H9 (cell line): ENCODE measurements at regions not wholly inside any gene's neighbourhood (a gene's known extent, or its start where the extent isn't known, plus 50 kb on each side); places are given as distances from the start of the nearest gene placed in this dataset.

Experiments
- DNase-seq: peaks from one replicate; pipeline ENCODE4 v3.0.0-alpha.2; 2017
- H2AFZ ChIP-seq: one replicate; pipeline ENCODE4 v1.6.1; 2013; ENCODE audit warnings: mild to moderate bottlenecking, low read length, control low read depth, moderate library complexity
- H2AK5ac ChIP-seq: 2 replicates; pipeline ENCODE4 v1.6.1; 2013; ENCODE audit warnings: low read length, control low read depth, mixed read lengths; ENCODE audit not compliant: insufficient read length
- H2BK120ac ChIP-seq: one replicate; pipeline ENCODE4 v1.6.1; 2013; ENCODE audit warnings: low read depth, mild to moderate bottlenecking, low read length, control low read depth, inconsistent platforms; ENCODE audit not compliant: poor library complexity, severe bottlenecking
- H2BK12ac ChIP-seq: 2 replicates; pipeline ENCODE4 v1.6.1; 2013; ENCODE audit warnings: low read length, control low read depth, mixed read lengths, low read depth; ENCODE audit not compliant: insufficient read length
- H2BK15ac ChIP-seq: 2 replicates; pipeline ENCODE4 v1.6.1; 2013; ENCODE audit warnings: low read depth, low read length, control low read depth
- H2BK20ac ChIP-seq: one replicate; pipeline ENCODE4 v1.6.1; 2013; ENCODE audit warnings: low read depth, mild to moderate bottlenecking, low read length, control low read depth, inconsistent platforms; ENCODE audit not compliant: poor library complexity, severe bottlenecking
- H2BK5ac ChIP-seq: 2 replicates; pipeline ENCODE4 v1.6.1; 2013; ENCODE audit warnings: low read length, control low read depth, mixed read lengths; ENCODE audit not compliant: insufficient read length
- H3K14ac ChIP-seq: 2 replicates; pipeline ENCODE4 v1.6.1; 2013; ENCODE audit warnings: low read length, control low read depth; ENCODE audit not compliant: insufficient read depth
- H3K18ac ChIP-seq: 2 replicates; pipeline ENCODE4 v1.6.1; 2013; ENCODE audit warnings: low read depth, mild to moderate bottlenecking, mixed read lengths, low read length, control low read depth; ENCODE audit not compliant: insufficient read length
- H3K23ac ChIP-seq: 2 replicates; pipeline ENCODE4 v1.6.1; 2013; ENCODE audit warnings: low read length, control low read depth, mixed read lengths, low read depth; ENCODE audit not compliant: insufficient read length
- H3K23me2 ChIP-seq: 2 replicates; pipeline ENCODE4 v1.6.1; 2013; ENCODE audit warnings: low read depth, mild to moderate bottlenecking, mixed read lengths, low read length, control low read depth; ENCODE audit not compliant: insufficient read length, poor library complexity, severe bottlenecking
- H3K27ac ChIP-seq: 2 replicates; pipeline ENCODE4 v1.5.1; 2013; ENCODE audit warnings: low read length, control low read depth, mixed read lengths, low read depth; ENCODE audit not compliant: insufficient read length
- H3K27me3 ChIP-seq: 2 replicates; pipeline ENCODE4 v1.6.1; 2013; ENCODE audit warnings: low read length, control low read depth, inconsistent platforms; ENCODE audit not compliant: insufficient read depth
- H3K4ac ChIP-seq: 2 replicates; pipeline ENCODE4 v1.6.1; 2013; ENCODE audit warnings: low read depth, mild to moderate bottlenecking, control low read depth, inconsistent platforms, low read length, moderate library complexity
- H3K4me1 ChIP-seq: 2 replicates; pipeline ENCODE4 v1.6.1; 2013; ENCODE audit warnings: low read length, control low read depth, inconsistent platforms; ENCODE audit not compliant: insufficient read depth
- H3K4me2 ChIP-seq: 2 replicates; pipeline ENCODE4 v1.6.1; 2013; ENCODE audit warnings: low read length, control low read depth, mixed read lengths; ENCODE audit not compliant: insufficient read length, insufficient read depth
- H3K56ac ChIP-seq: 2 replicates; pipeline ENCODE4 v1.6.1; 2013; ENCODE audit warnings: low read depth, mild to moderate bottlenecking, mixed read lengths, low read length, control low read depth; ENCODE audit not compliant: insufficient read length
- H3K79me1 ChIP-seq: 2 replicates; pipeline ENCODE4 v1.6.1; 2013; ENCODE audit warnings: low read depth, mild to moderate bottlenecking, moderate library complexity, low read length, control low read depth, inconsistent platforms; ENCODE audit not compliant: insufficient read depth, poor library complexity, severe bottlenecking
- H3K79me2 ChIP-seq: 2 replicates; pipeline ENCODE4 v1.6.1; 2013; ENCODE audit warnings: low read length, control low read depth, inconsistent platforms; ENCODE audit not compliant: insufficient read depth
- H3K9ac ChIP-seq: 2 replicates; pipeline ENCODE4 v1.6.1; 2013; ENCODE audit warnings: low read length, control low read depth, mixed read lengths; ENCODE audit not compliant: insufficient read length; ENCODE audit errors: extremely low read depth
- H3K9me3 ChIP-seq: one replicate; pipeline ENCODE4 v1.6.1; 2013; ENCODE audit warnings: low read depth, low read length, inconsistent platforms; ENCODE audit not compliant: control insufficient read depth
- H3T11ph ChIP-seq: one replicate; pipeline ENCODE4 v1.6.1; 2013; ENCODE audit warnings: mild to moderate bottlenecking, low read length, control low read depth, inconsistent platforms
- H4K20me1 ChIP-seq: one replicate; pipeline ENCODE4 v1.6.1; 2013; ENCODE audit not compliant: control insufficient read depth, insufficient read length, insufficient read depth
- H4K5ac ChIP-seq: 2 replicates; pipeline ENCODE4 v1.6.1; 2013; ENCODE audit warnings: low read depth, mild to moderate bottlenecking, mixed read lengths, low read length, control low read depth; ENCODE audit not compliant: insufficient read length
- H4K8ac ChIP-seq: replicated peaks from 2 replicates; pipeline ENCODE4 v1.6.1; 2013; ENCODE audit warnings: low read length, control low read depth, mixed read lengths, low read depth; ENCODE audit not compliant: insufficient read length
- H4K91ac ChIP-seq: 2 replicates; pipeline ENCODE4 v1.6.1; 2013; ENCODE audit warnings: low read depth, mild to moderate bottlenecking, moderate library complexity, mixed read lengths, low read length, control low read depth; ENCODE audit not compliant: insufficient read length
- H3K27ac Mint-ChIP-seq, 3 experiments: 2 replicates in 2 of 3; 3 replicates in 1 of 3; pipeline ENCODE4 v1.8.0; 2020 to 2021; ENCODE audit warnings: mixed read lengths in 3 of 3, mild to moderate bottlenecking in 1 of 3, moderate library complexity in 1 of 3
- H3K27me3 Mint-ChIP-seq: 2 replicates; pipeline ENCODE4 v1.8.0; 2021; ENCODE audit warnings: low read depth, mild to moderate bottlenecking, moderate library complexity, mixed read lengths
- H3K36me3 Mint-ChIP-seq, 3 experiments: 2 replicates in 2 of 3; 3 replicates in 1 of 3; pipeline ENCODE4 v1.8.0; 2020 to 2021; ENCODE audit warnings: low read depth in 3 of 3, mixed read lengths in 3 of 3; ENCODE audit not compliant: insufficient read depth in 1 of 3
- H3K4me1 Mint-ChIP-seq, 2 experiments: 2 replicates each; pipeline ENCODE4 v1.8.0; 2020; ENCODE audit warnings: mixed read lengths in 2 of 2
- H3K4me3 Mint-ChIP-seq, 2 experiments: 2 replicates in 1 of 2; 3 replicates in 1 of 2; pipeline ENCODE4 v1.8.0; 2020 to 2021; ENCODE audit warnings: mild to moderate bottlenecking in 2 of 2, mixed read lengths in 2 of 2, moderate library complexity in 1 of 2
- H3K9me3 Mint-ChIP-seq, 2 experiments: 2 replicates in 1 of 2; 3 replicates in 1 of 2; pipeline ENCODE4 v1.8.0; 2020; ENCODE audit warnings: mild to moderate bottlenecking in 2 of 2, mixed read lengths in 2 of 2, moderate library complexity in 1 of 2
- WGBS: extraction: QIAGEN DNeasy Blood & Tissue Kit; methylation state at CpG from one replicate; pipeline ENCODE4 v1.1.7; 2013; ENCODE audit warnings: missing lambda C conversion rate, low lambda C conversion rate, mixed read lengths; ENCODE audit not compliant: insufficient read length; ENCODE audit errors: extremely low coverage; 5-methylcytosine and 5-hydroxymethylcytosine counted together
- TF ChIP-seq, protein P1 (sequence below): fragments of 200-600 bp; sonication (generic); conservative IDR thresholded peaks from 3 replicates; pipeline ENCODE4 v1.8.0; 2021; ENCODE audit warnings: antibody characterized with exemption, mild to moderate bottlenecking

DNA sequence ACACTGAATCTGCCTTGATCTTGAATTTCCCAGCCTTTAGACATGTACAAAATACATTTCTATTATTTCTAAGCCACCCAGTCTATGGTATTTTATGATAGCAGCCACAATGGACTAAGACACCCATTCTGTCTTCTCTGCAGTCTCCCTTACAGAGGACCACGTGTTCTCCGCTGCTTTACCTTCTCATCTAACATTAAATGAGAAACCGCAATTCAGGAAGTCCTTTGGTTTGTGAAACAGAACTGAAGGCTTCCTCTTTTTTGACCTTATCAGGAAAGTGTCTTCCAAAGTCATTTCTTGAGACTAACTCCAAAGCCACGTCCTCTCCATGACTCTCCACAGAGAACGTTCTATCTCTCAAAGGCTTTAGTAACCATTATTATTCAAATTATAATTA lies 560.1 kb downstream of the OMA1 start:
- WGBS, result no CpG with 5 or more reads among the region's 5 CpGs
- TF ChIP-seq, protein P1, sequence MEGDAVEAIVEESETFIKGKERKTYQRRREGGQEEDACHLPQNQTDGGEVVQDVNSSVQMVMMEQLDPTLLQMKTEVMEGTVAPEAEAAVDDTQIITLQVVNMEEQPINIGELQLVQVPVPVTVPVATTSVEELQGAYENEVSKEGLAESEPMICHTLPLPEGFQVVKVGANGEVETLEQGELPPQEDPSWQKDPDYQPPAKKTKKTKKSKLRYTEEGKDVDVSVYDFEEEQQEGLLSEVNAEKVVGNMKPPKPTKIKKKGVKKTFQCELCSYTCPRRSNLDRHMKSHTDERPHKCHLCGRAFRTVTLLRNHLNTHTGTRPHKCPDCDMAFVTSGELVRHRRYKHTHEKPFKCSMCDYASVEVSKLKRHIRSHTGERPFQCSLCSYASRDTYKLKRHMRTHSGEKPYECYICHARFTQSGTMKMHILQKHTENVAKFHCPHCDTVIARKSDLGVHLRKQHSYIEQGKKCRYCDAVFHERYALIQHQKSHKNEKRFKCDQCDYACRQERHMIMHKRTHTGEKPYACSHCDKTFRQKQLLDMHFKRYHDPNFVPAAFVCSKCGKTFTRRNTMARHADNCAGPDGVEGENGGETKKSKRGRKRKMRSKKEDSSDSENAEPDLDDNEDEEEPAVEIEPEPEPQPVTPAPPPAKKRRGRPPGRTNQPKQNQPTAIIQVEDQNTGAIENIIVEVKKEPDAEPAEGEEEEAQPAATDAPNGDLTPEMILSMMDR, result no peak
- no peak overlapping the region for H3K14ac ChIP-seq
- H2BK15ac ChIP-seq, result no peak overlapping the region
- H2AK5ac ChIP-seq, result no peak overlapping the region
- H3K9me3 ChIP-seq, result no peaks in the 10 kb centered on the region
- H2BK12ac ChIP-seq, result no peak overlapping the region
- no peak for DNase-seq
- H3K79me1 ChIP-seq, result no peaks in the 10 kb centered on the region
- no peaks in the 10 kb centered on the region for H3K27me3 ChIP-seq
- no peak overlapping the region for H4K91ac ChIP-seq
- H2BK120ac ChIP-seq, result no peak overlapping the region
- no peak overlapping the region for H3K4ac ChIP-seq
- no peak overlapping the region for H4K5ac ChIP-seq
- H3K4me3 Mint-ChIP-seq, result no peak overlapping the region
- no peaks in the 10 kb centered on the region for H3K23me2 ChIP-seq
- no peaks in the 10 kb centered on the region for H4K20me1 ChIP-seq
- H3K36me3 Mint-ChIP-seq, result no peaks in the 10 kb centered on the region
- H3K9ac ChIP-seq, result no peak overlapping the region
- no peak overlapping the region for H3K23ac ChIP-seq
- no peak overlapping the region for H3K27ac ChIP-seq
- H3T11ph ChIP-seq, result no peak overlapping the region
- no peaks in the 10 kb centered on the region for H3K9me3 Mint-ChIP-seq
- H2BK5ac ChIP-seq, result no peak overlapping the region
- no peak overlapping the region for H3K18ac ChIP-seq
- H3K27me3 Mint-ChIP-seq, result no peaks in the 10 kb centered on the region
- no peaks in the 10 kb centered on the region for H3K79me2 ChIP-seq
- H3K4me1 ChIP-seq, result peaks cover 12% of the 10 kb centered on the region
- H3K4me2 ChIP-seq, result no peak overlapping the region
- no peak overlapping the region for H3K27ac Mint-ChIP-seq
- H2AFZ ChIP-seq, result no peak overlapping the region
- H4K8ac ChIP-seq, result no peak overlapping the region
- H3K56ac ChIP-seq, result no peak overlapping the region
- no peak overlapping the region for H2BK20ac ChIP-seq
- peaks cover 45 to 65% of the 10 kb centered on the region in 2 experiments for H3K4me1 Mint-ChIP-seq
